Endodermal cell (in vitro differentiated cells): ENCODE measurements at regions not wholly inside any gene's neighbourhood (a gene's known extent, or its start where the extent isn't known, plus 50 kb on each side); places are given as distances from the start of the nearest gene placed in this dataset.
A peak's percentile ranks its signal among the peaks of the same experiment; 100 is the strongest.

ENCODE experiments used
- DNase-seq: peaks from one replicate; pipeline ENCODE4 v3.0.0-alpha.2; 2017
- H3K27ac ChIP-seq: 2 replicates; pipeline ENCODE4 v1.5.1; 2013; ENCODE audit warnings: mild to moderate bottlenecking, low read depth, low read length, moderate library complexity
- H3K27me3 ChIP-seq: 2 replicates; pipeline ENCODE4 v1.6.1; 2013; ENCODE audit warnings: mild to moderate bottlenecking, low read length, moderate library complexity; ENCODE audit not compliant: insufficient read depth, control insufficient read depth, poor library complexity, severe bottlenecking
- H3K36me3 ChIP-seq: 2 replicates; pipeline ENCODE4 v1.7.0; 2013; ENCODE audit warnings: mild to moderate bottlenecking, low read length, moderate library complexity; ENCODE audit not compliant: control insufficient read depth, insufficient read depth
- H3K4me1 ChIP-seq: one replicate; pipeline ENCODE4 v1.7.0; 2013; ENCODE audit warnings: low read length; ENCODE audit not compliant: control insufficient read depth, insufficient read depth
- H3K4me3 ChIP-seq: 2 replicates; pipeline ENCODE4 v1.5.1; 2013; ENCODE audit warnings: mild to moderate bottlenecking, low read length, moderate library complexity
- H3K9ac ChIP-seq: 2 replicates; pipeline ENCODE4 v1.6.1; 2013; ENCODE audit warnings: mild to moderate bottlenecking, low read length, moderate library complexity; ENCODE audit not compliant: poor library complexity, severe bottlenecking; ENCODE audit errors: extremely low read depth
- H3K9me3 ChIP-seq: 2 replicates; pipeline ENCODE4 v1.6.1; 2013; ENCODE audit warnings: mild to moderate bottlenecking, low read length, moderate library complexity; ENCODE audit not compliant: control insufficient read depth
- H3K27ac Mint-ChIP-seq: 2 replicates; pipeline ENCODE4 v1.8.0; 2020; ENCODE audit warnings: mixed read lengths
- H3K27me3 Mint-ChIP-seq: 2 replicates; pipeline ENCODE4 v1.8.0; 2021; ENCODE audit warnings: mild to moderate bottlenecking, mixed read lengths; ENCODE audit not compliant: insufficient read depth
- H3K36me3 Mint-ChIP-seq: 2 replicates; pipeline ENCODE4 v1.8.0; 2020; ENCODE audit warnings: low read depth, mixed read lengths
- H3K4me1 Mint-ChIP-seq: 2 replicates; pipeline ENCODE4 v1.8.0; 2020; ENCODE audit warnings: mixed read lengths
- H3K4me3 Mint-ChIP-seq: 2 replicates; pipeline ENCODE4 v1.8.0; 2020; ENCODE audit warnings: mild to moderate bottlenecking, moderate library complexity, mixed read lengths
- H3K9me3 Mint-ChIP-seq: 2 replicates; pipeline ENCODE4 v1.8.0; 2020; ENCODE audit warnings: mild to moderate bottlenecking, mixed read lengths
- WGBS, 2 experiments: methylation state at CpG; one replicate each; pipeline versions ENCODE4 v1.1.5 to v1.1.7; 2013; ENCODE audit warnings: missing lambda C conversion rate in 2 of 2, mixed read lengths in 1 of 2; ENCODE audit not compliant: insufficient coverage in 1 of 2, insufficient read length in 1 of 2; 5-methylcytosine and 5-hydroxymethylcytosine counted together
- TF ChIP-seq, protein P1 (sequence below): fragments of 200-600 bp; sonication (generic); conservative IDR thresholded peaks from 2 replicates; pipeline ENCODE4 v1.5.0; 2021; ENCODE audit warnings: antibody characterized with exemption, mild to moderate bottlenecking

DNA sequence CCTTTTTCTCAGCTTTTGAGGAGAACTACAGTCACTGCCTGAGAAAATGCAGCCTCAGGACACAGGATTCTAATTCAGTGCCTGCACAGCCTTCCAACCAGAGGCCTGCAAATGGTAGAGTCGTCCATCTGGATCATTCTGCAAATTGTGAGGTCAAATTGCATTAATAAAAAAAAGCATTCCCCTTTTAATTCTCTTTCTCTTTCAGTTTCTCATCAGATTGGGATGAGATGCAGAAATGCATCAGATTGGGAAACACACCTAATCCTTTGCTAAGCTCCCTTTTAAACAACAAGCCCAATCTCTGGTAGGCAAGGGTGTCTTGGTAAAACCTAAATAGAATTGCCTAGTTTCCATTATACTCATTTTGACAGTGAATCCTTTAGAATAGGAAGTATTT is 838.8 kb downstream of the MAFB start:
- peaks cover 47% of the 10 kb centered on the region for H3K4me1 Mint-ChIP-seq
- no peak overlapping the region for H3K27ac ChIP-seq
- DNase-seq: no peak
- H3K36me3 ChIP-seq: no peaks in the 10 kb centered on the region
- H3K4me3 Mint-ChIP-seq: no peak overlapping the region
- H3K27ac Mint-ChIP-seq: no peak overlapping the region
- no peaks in the 10 kb centered on the region for H3K27me3 Mint-ChIP-seq
- H3K9me3 Mint-ChIP-seq: no peaks in the 10 kb centered on the region
- TF ChIP-seq, protein P1, sequence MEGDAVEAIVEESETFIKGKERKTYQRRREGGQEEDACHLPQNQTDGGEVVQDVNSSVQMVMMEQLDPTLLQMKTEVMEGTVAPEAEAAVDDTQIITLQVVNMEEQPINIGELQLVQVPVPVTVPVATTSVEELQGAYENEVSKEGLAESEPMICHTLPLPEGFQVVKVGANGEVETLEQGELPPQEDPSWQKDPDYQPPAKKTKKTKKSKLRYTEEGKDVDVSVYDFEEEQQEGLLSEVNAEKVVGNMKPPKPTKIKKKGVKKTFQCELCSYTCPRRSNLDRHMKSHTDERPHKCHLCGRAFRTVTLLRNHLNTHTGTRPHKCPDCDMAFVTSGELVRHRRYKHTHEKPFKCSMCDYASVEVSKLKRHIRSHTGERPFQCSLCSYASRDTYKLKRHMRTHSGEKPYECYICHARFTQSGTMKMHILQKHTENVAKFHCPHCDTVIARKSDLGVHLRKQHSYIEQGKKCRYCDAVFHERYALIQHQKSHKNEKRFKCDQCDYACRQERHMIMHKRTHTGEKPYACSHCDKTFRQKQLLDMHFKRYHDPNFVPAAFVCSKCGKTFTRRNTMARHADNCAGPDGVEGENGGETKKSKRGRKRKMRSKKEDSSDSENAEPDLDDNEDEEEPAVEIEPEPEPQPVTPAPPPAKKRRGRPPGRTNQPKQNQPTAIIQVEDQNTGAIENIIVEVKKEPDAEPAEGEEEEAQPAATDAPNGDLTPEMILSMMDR: no peak
- no peaks in the 10 kb centered on the region for H3K36me3 Mint-ChIP-seq
- no peak overlapping the region for H3K4me3 ChIP-seq
- 86 to 94% methylated on average over 1 of the region's 1 CpG for WGBS, 2 experiments
- no peak overlapping the region for H3K9ac ChIP-seq
- peaks cover 7% of the 10 kb centered on the region for H3K27me3 ChIP-seq
- H3K4me1 ChIP-seq: peaks cover 29% of the 10 kb centered on the region
- no peaks in the 10 kb centered on the region for H3K9me3 ChIP-seq

GRCh38 chr20:39849664-39850063 is 839.4 kb downstream of the MAFB start:
- H3K9me3 ChIP-seq: no peaks in the 10 kb centered on the region
- WGBS, 2 experiments: 85 to 91% methylated on average over 8 to 9 of the region's 9 CpGs
- H3K9ac ChIP-seq: no peak overlapping the region
- peak; percentile 43 for DNase-seq
- peaks cover 47% of the 10 kb centered on the region for H3K4me1 Mint-ChIP-seq
- no peaks in the 10 kb centered on the region for H3K9me3 Mint-ChIP-seq
- H3K27me3 Mint-ChIP-seq: no peaks in the 10 kb centered on the region
- no peak overlapping the region for H3K27ac ChIP-seq
- no peaks in the 10 kb centered on the region for H3K36me3 Mint-ChIP-seq
- no peak overlapping the region for H3K4me3 ChIP-seq
- peaks cover 12% of the 10 kb centered on the region for H3K27me3 ChIP-seq
- TF ChIP-seq, protein P1: no peak
- H3K4me1 ChIP-seq: peaks cover 29% of the 10 kb centered on the region
- no peak overlapping the region for H3K27ac Mint-ChIP-seq
- no peak overlapping the region for H3K4me3 Mint-ChIP-seq
- H3K36me3 ChIP-seq: no peaks in the 10 kb centered on the region

GRCh38 chr20:39849171-39849570 is 839.9 kb downstream of the MAFB start:
- Mint-ChIP-seq H3K9me3 (no peaks in the 10 kb centered on the region), H3K4me1 (peaks cover 47% of the 10 kb centered on the region), H3K27ac (no peak overlapping the region), H3K27me3 (no peaks in the 10 kb centered on the region), H3K36me3 (no peaks in the 10 kb centered on the region), H3K4me3 (no peak overlapping the region)
- WGBS, 2 experiments: 88 to 95% methylated on average over 4 to 5 of the region's 5 CpGs
- Histone ChIP-seq H3K27ac (no peak overlapping the region), H3K9me3 (no peaks in the 10 kb centered on the region), H3K27me3 (peaks cover 12% of the 10 kb centered on the region), H3K36me3 (no peaks in the 10 kb centered on the region), H3K4me3 (no peak overlapping the region), H3K9ac (no peak overlapping the region), H3K4me1 (peaks cover 29% of the 10 kb centered on the region)
- TF ChIP-seq, protein P1: no peak
- DNase-seq: no peak
